ENCODE measurements at regions not wholly inside any gene's neighbourhood (a gene's known extent, or its start where the extent isn't known, plus 50 kb on each side); places are given as distances from the start of the nearest gene placed in this dataset. TPM values are rescaled to one million over a fixed set of nuclear protein-coding genes. Genes with fewer than 3 reads are reported as not detected.
A peak's percentile ranks its signal among the peaks of the same experiment; 100 is the strongest.
"Not testable (repeated sequence)": the region's sequence is repeated elsewhere in the genome, so short reads cannot be mapped to it uniquely, and the experiment has no call there.

DNA sequence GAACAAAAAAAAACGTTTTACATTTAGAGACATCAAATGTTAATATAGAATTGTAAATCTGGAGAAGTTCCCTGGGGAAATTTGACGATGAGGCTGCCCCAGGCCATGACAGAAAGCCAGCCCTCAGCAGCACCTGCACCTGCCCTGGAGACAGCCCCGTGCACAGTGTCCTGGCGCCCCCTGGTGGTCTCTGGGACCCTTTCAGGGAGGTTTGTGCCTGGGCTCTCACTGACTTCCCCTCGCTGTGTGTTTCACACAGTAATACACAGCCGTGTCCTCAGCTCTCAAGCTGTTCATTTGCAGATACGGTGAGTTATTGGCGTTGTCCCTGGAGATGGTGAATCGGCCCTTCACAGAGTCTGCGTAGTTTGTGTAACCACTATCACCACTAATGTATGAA, 385.1 kb downstream of the TP53TG3F start:
- H4K8ac ChIP-seq (ENCODE audit: extremely low read depth, insufficient read depth, low read length); H3K79me1 ChIP-seq (ENCODE audit: low read depth, low read length); H3K27me3 ChIP-seq (replicated peaks in 1 of 4; ENCODE audit: control insufficient read depth in 3 of 4, extremely low read depth in 1 of 4, insufficient read depth in 3 of 4, low read length in 3 of 4); H3K18ac ChIP-seq (ENCODE audit: extremely low read depth, low read length); H2BK20ac ChIP-seq (ENCODE audit: low read length); H2AFZ ChIP-seq (ENCODE audit: low read length); H3K4ac ChIP-seq (replicated peaks; ENCODE audit: insufficient read length, low read depth, low read length); H3K9me3 ChIP-seq (ENCODE audit: insufficient read depth in 2 of 2, low read depth in 1 of 2, low read length in 1 of 2); H3K4me3 ChIP-seq (ENCODE audit: extremely low read depth in 1 of 4, insufficient read depth in 2 of 4, low read depth in 3 of 4, low read length in 4 of 4); FAIRE-seq; H4K91ac ChIP-seq (replicated peaks; ENCODE audit: insufficient read length, low read length); H3K23me2 ChIP-seq (ENCODE audit: low read depth, low read length); H4K5ac ChIP-seq (ENCODE audit: insufficient read length, low read depth, low read length); H3K23ac ChIP-seq (ENCODE audit: insufficient read length); H3K56ac ChIP-seq (replicated peaks; ENCODE audit: insufficient read length, low read depth, low read length); H3K36me3 ChIP-seq (ENCODE audit: control insufficient read depth in 2 of 4, insufficient read depth in 4 of 4, low read length in 3 of 4); H3K27ac ChIP-seq (ENCODE audit: low read depth, low read length); H2BK5ac ChIP-seq (ENCODE audit: low read depth, low read length); H3K14ac ChIP-seq (ENCODE audit: insufficient read length); H2BK120ac ChIP-seq (replicated peaks; ENCODE audit: low read depth, low read length); H3K79me2 ChIP-seq (ENCODE audit: control insufficient read depth in 1 of 2, insufficient read depth in 2 of 2, low read length in 2 of 2); POLR2A ChIA-PET (ENCODE audit: partially characterized antibody); H3K4me1 ChIP-seq (replicated peaks in 1 of 4; ENCODE audit: control insufficient read depth in 3 of 4, insufficient read depth in 4 of 4, low read length in 3 of 4); H2BK12ac ChIP-seq (ENCODE audit: low read depth, low read length); H2BK15ac ChIP-seq (ENCODE audit: low read length); CTCF ChIA-PET (ENCODE audit: partially characterized antibody); H3K9ac ChIP-seq (replicated peaks in 1 of 4; ENCODE audit: extremely low read depth in 1 of 4, low read depth in 3 of 4, low read length in 3 of 4); H4K20me1 ChIP-seq (replicated peaks in 1 of 2; ENCODE audit: control insufficient read depth in 1 of 2, insufficient read depth in 2 of 2, low read length in 2 of 2); H2AK5ac ChIP-seq (ENCODE audit: low read depth, low read length); H3K4me2 ChIP-seq (ENCODE audit: insufficient read depth in 1 of 2, low read depth in 2 of 2, low read length in 2 of 2): not testable (repeated sequence)
- peak in 1 of 2 experiments; percentile 42 for DNase-seq (ENCODE audit: low read depth in 1 of 2, low spot score in 2 of 2)
- 78% methylated on average over 4 of the region's 10 CpGs; no CpG with 5 or more reads in 1 of the 2 experiments for WGBS, 2 experiments (ENCODE audit: extremely low coverage in 1 of 2, insufficient coverage in 1 of 2, insufficient read length in 1 of 2, insufficient replicate concordance in 2 of 2, low coverage in 1 of 2, low lambda C conversion rate in 2 of 2, missing lambda C conversion rate in 1 of 2)

Small RNA genes lying in the stretch of these regions (small RNA-seq; reads per million reads assigned to genes)
- not detected for gene AC136428.2 (ENCODE audit: insufficient read depth)
- not detected for gene ENPP7P13 (ENCODE audit: insufficient read depth)
